ENCODE measurements at regions not wholly inside any gene's neighbourhood (a gene's known extent, or its start where the extent isn't known, plus 50 kb on each side); places are given as distances from the start of the nearest gene placed in this dataset.
"Not testable (repeated sequence)": the region's sequence is repeated elsewhere in the genome, so short reads cannot be mapped to it uniquely, and the experiment has no call there.

GRCh38 chr18:39586741-39587140, 2021.1 kb upstream of the CELF4 start:
- no peaks in the 10 kb centered on the region for H3K36me3 ChIP-seq (ENCODE audit: control insufficient read depth in 2 of 3, insufficient read depth in 3 of 3, low read length in 3 of 3)
- H3K4me1 ChIP-seq (ENCODE audit: control insufficient read depth in 2 of 3, insufficient read depth in 2 of 3, low read depth in 1 of 3, low read length in 3 of 3), result no peaks in the 10 kb centered on the region
- intact Hi-C loops (cut with DNase I), result no loop called here
- no peak overlapping the region for H3K9ac ChIP-seq (ENCODE audit: low read length in 3 of 3)
- no peaks in the 10 kb centered on the region for H3K9me3 ChIP-seq (ENCODE audit: control insufficient read depth in 2 of 3, insufficient read depth in 1 of 3, low read length in 3 of 3)
- no peak overlapping the region for H3K4me3 ChIP-seq (ENCODE audit: low read length in 3 of 3)
- H3K27ac ChIP-seq (ENCODE audit: low read depth in 2 of 2, low read length in 2 of 2), result no peak overlapping the region
- no peak for DNase-seq
- no peak for TF ChIP-seq CTCF (IDR thresholded peaks at IDR 0.05; ENCODE audit: borderline replicate concordance, extremely low read depth, insufficient read depth)
- FAIRE-seq, result no peak
- H3K27me3 ChIP-seq (ENCODE audit: control insufficient read depth, insufficient read depth, low read length), result no peaks in the 10 kb centered on the region

- no peak overlapping the region for H3K9ac ChIP-seq (ENCODE audit: low read length in 3 of 3)
- no peaks in the 10 kb centered on the region for H3K4me1 ChIP-seq (ENCODE audit: control insufficient read depth in 2 of 3, insufficient read depth in 2 of 3, low read depth in 1 of 3, low read length in 3 of 3)
- no peak for TF ChIP-seq CTCF (IDR thresholded peaks at IDR 0.05; ENCODE audit: borderline replicate concordance, extremely low read depth, insufficient read depth)
- H3K27ac ChIP-seq (ENCODE audit: low read depth in 2 of 2, low read length in 2 of 2), result no peak overlapping the region
- H3K9me3 ChIP-seq (ENCODE audit: control insufficient read depth in 2 of 3, insufficient read depth in 1 of 3, low read length in 3 of 3), result no peaks in the 10 kb centered on the region
- intact Hi-C loops (cut with DNase I), result no loop called here
- peak in 1 of 5 donors; percentile 43 for DNase-seq
- no peaks in the 10 kb centered on the region for H3K27me3 ChIP-seq (ENCODE audit: control insufficient read depth, insufficient read depth, low read length)
- no peak overlapping the region for H3K4me3 ChIP-seq (ENCODE audit: low read length in 3 of 3)
- no peaks in the 10 kb centered on the region for H3K36me3 ChIP-seq (ENCODE audit: control insufficient read depth in 2 of 3, insufficient read depth in 3 of 3, low read length in 3 of 3)
- FAIRE-seq, result no peak
Observed at GRCh38 chr18:39574897-39575296, 2009.3 kb upstream of the CELF4 start.

- Histone ChIP-seq H3K36me3 (ENCODE audit: control insufficient read depth in 2 of 3, insufficient read depth in 3 of 3, low read length in 3 of 3) (no peaks in the 10 kb centered on the region), H3K4me1 (ENCODE audit: control insufficient read depth in 2 of 3, insufficient read depth in 2 of 3, low read depth in 1 of 3, low read length in 3 of 3) (no peaks in the 10 kb centered on the region)
- DNase-seq, result peak in 1 of 5 donors; percentile 12
Observed at GRCh38 chr18:39571511-39571910, 2005.9 kb upstream of the CELF4 start.

GRCh38 chr18:39565551-39566230, 2000.1 kb upstream of the CELF4 start:
- H3K4me3 ChIP-seq (ENCODE audit: low read length in 3 of 3); H3K4me1 ChIP-seq (ENCODE audit: control insufficient read depth in 2 of 3, insufficient read depth in 2 of 3, low read depth in 1 of 3, low read length in 3 of 3); intact Hi-C loops (cut with DNase I); FAIRE-seq; H3K9ac ChIP-seq (ENCODE audit: low read length in 3 of 3); DNase-seq; H3K27me3 ChIP-seq (ENCODE audit: control insufficient read depth, insufficient read depth, low read length); H3K9me3 ChIP-seq (ENCODE audit: control insufficient read depth in 2 of 3, insufficient read depth in 1 of 3, low read length in 3 of 3); H3K27ac ChIP-seq (ENCODE audit: low read depth in 2 of 2, low read length in 2 of 2); H3K36me3 ChIP-seq (ENCODE audit: control insufficient read depth in 2 of 3, insufficient read depth in 3 of 3, low read length in 3 of 3): not testable (repeated sequence)

More at GRCh38 chr18:39571511-39571910, 2005.9 kb upstream of the CELF4 start:
- intact Hi-C loops (cut with DNase I), result no loop called here
- Histone ChIP-seq H3K27ac (ENCODE audit: low read depth in 2 of 2, low read length in 2 of 2) (no peak overlapping the region), H3K9me3 (ENCODE audit: control insufficient read depth in 2 of 3, insufficient read depth in 1 of 3, low read length in 3 of 3) (no peaks in the 10 kb centered on the region), H3K27me3 (ENCODE audit: control insufficient read depth, insufficient read depth, low read length) (no peaks in the 10 kb centered on the region), H3K9ac (ENCODE audit: low read length in 3 of 3) (no peak overlapping the region), H3K4me3 (ENCODE audit: low read length in 3 of 3) (no peak overlapping the region)
- FAIRE-seq, result no peak
- TF ChIP-seq CTCF (IDR thresholded peaks at IDR 0.05; ENCODE audit: borderline replicate concordance, extremely low read depth, insufficient read depth), result peak; percentile 17
